GM12872 (cell line): ENCODE measurements at regions not wholly inside any gene's neighbourhood (a gene's known extent, or its start where the extent isn't known, plus 50 kb on each side); places are given as distances from the start of the nearest gene placed in this dataset.

Experiments used
- CTCF ChIP-seq: IDR thresholded peaks from 3 replicates; pipeline ENCODE4 v1.5.1; 2011; ENCODE audit warnings: low read depth, mild to moderate bottlenecking, low read length, moderate library complexity; ENCODE audit not compliant: insufficient read depth

- TF ChIP-seq CTCF = no peak
These were observed 1389.4 kb upstream of the GOT2 start for GRCh38 chr16:60123392-60124023.

GRCh38 chr16:60120586-60120985 lies 1386.5 kb upstream of the GOT2 start:
- no peak for TF ChIP-seq CTCF

- TF ChIP-seq CTCF = no peak
These were observed 1376.4 kb upstream of the GOT2 start for GRCh38 chr16:60110531-60110930.

GRCh38 chr16:60107871-60108270 lies 1373.8 kb upstream of the GOT2 start:
- TF ChIP-seq CTCF = no peak

GRCh38 chr16:60107437-60107836 lies 1373.3 kb upstream of the GOT2 start:
- no peak for TF ChIP-seq CTCF

- TF ChIP-seq CTCF = no peak
These were observed 1366.3 kb upstream of the GOT2 start for GRCh38 chr16:60100371-60100770.

GRCh38 chr16:60091529-60091928 lies 1357.4 kb upstream of the GOT2 start:
- no peak for TF ChIP-seq CTCF

- TF ChIP-seq CTCF = no peak
These were observed 1357.0 kb upstream of the GOT2 start for GRCh38 chr16:60091071-60091470.
